ENCODE measurements at regions not wholly inside any gene's neighbourhood (a gene's known extent, or its start where the extent isn't known, plus 50 kb on each side); places are given as distances from the start of the nearest gene placed in this dataset.
A peak's percentile ranks its signal among the peaks of the same experiment; 100 is the strongest.

- no peak for DNase-seq (ENCODE audit: low read depth in 4 of 4, low spot score in 3 of 4)
Observed at GRCh38 chr13:48181482-48182145, 51.4 kb upstream of the ITM2B start.

- no peak for DNase-seq (ENCODE audit: low read depth in 4 of 4, low spot score in 3 of 4)
Observed at GRCh38 chr13:48178126-48178525, 54.9 kb upstream of the ITM2B start.

- no peak for DNase-seq (ENCODE audit: low read depth in 4 of 4, low spot score in 3 of 4)
Observed at GRCh38 chr13:48176781-48177180, 56.2 kb upstream of the ITM2B start.

- no peak for DNase-seq (ENCODE audit: low read depth in 4 of 4, low spot score in 3 of 4)
Observed at GRCh38 chr13:48175185-48175584, 57.8 kb upstream of the ITM2B start.

- DNase-seq (ENCODE audit: low read depth in 4 of 4, low spot score in 3 of 4) = no peak
Observed at GRCh38 chr13:48167866-48168265, 65.1 kb upstream of the ITM2B start.

GRCh38 chr13:48165727-48166126 lies 67.3 kb upstream of the ITM2B start:
- no peak for DNase-seq (ENCODE audit: low read depth in 4 of 4, low spot score in 3 of 4)

- DNase-seq (ENCODE audit: low read depth in 4 of 4, low spot score in 3 of 4) = no peak
Observed at GRCh38 chr13:48165063-48165462, 67.9 kb upstream of the ITM2B start.

GRCh38 chr13:48163061-48163460 lies 68.2 kb upstream of the MED4 start:
- DNase-seq (ENCODE audit: low read depth in 4 of 4, low spot score in 3 of 4) = no peak

- no peak for DNase-seq (ENCODE audit: low read depth in 4 of 4, low spot score in 3 of 4)
Observed at GRCh38 chr13:48162217-48162616, 67.3 kb upstream of the MED4 start.

- DNase-seq (ENCODE audit: low read depth in 4 of 4, low spot score in 3 of 4) = no peak
Observed at GRCh38 chr13:48161530-48162179, 66.8 kb upstream of the MED4 start.

- no peak for DNase-seq (ENCODE audit: low read depth in 4 of 4, low spot score in 3 of 4)
Observed at GRCh38 chr13:48160606-48161278, 65.8 kb upstream of the MED4 start.

- no peak for DNase-seq (ENCODE audit: low read depth in 4 of 4, low spot score in 3 of 4)
Observed at GRCh38 chr13:48159826-48160225, 64.9 kb upstream of the MED4 start.

- no peak for DNase-seq (ENCODE audit: low read depth in 4 of 4, low spot score in 3 of 4)
Observed at GRCh38 chr13:48159401-48159800, 64.5 kb upstream of the MED4 start.

GRCh38 chr13:48158915-48159314 lies 64.0 kb upstream of the MED4 start:
- peak in 1 of 4 donors; percentile 27 for DNase-seq (ENCODE audit: low read depth in 4 of 4, low spot score in 3 of 4)

GRCh38 chr13:48158290-48158689 lies 63.4 kb upstream of the MED4 start:
- DNase-seq (ENCODE audit: low read depth in 4 of 4, low spot score in 3 of 4) = no peak

GRCh38 chr13:48156466-48156865 lies 61.6 kb upstream of the MED4 start:
- no peak for DNase-seq (ENCODE audit: low read depth in 4 of 4, low spot score in 3 of 4)

- no peak for DNase-seq (ENCODE audit: low read depth in 4 of 4, low spot score in 3 of 4)
Observed at GRCh38 chr13:48155848-48156247, 60.9 kb upstream of the MED4 start.

GRCh38 chr13:48154671-48155070 lies 59.8 kb upstream of the MED4 start:
- no peak for DNase-seq (ENCODE audit: low read depth in 4 of 4, low spot score in 3 of 4)

GRCh38 chr13:48153186-48153585 lies 58.3 kb upstream of the MED4 start:
- no peak for DNase-seq (ENCODE audit: low read depth in 4 of 4, low spot score in 3 of 4)

GRCh38 chr13:48151363-48152161 lies 56.7 kb upstream of the MED4 start:
- no peak for DNase-seq (ENCODE audit: low read depth in 4 of 4, low spot score in 3 of 4)

- DNase-seq (ENCODE audit: low read depth in 4 of 4, low spot score in 3 of 4) = no peak
Observed at GRCh38 chr13:48148454-48148853, 53.5 kb upstream of the MED4 start.

All from left renal pelvis (tissue), 4 donors.